H1 (cell line): ENCODE measurements at regions not wholly inside any gene's neighbourhood (a gene's known extent, or its start where the extent isn't known, plus 50 kb on each side); places are given as distances from the start of the nearest gene placed in this dataset.

ENCODE experiments used
- CTCF ChIA-PET: fragments of 300-600 bp; sonication (Branson Sonifier 250); formaldehyde crosslinking; loops from one replicate; lab custom pipeline; 2021; ENCODE audit not compliant: partially characterized antibody; lab: Charles Lee
- POLR2A ChIA-PET: fragments of 300-600 bp; sonication (Branson Sonifier 250); formaldehyde crosslinking; loops from one replicate; lab custom pipeline; 2021; ENCODE audit warnings: inconsistent platforms; ENCODE audit not compliant: partially characterized antibody; lab: Charles Lee
- DNase-seq, 2 experiments: peaks; one replicate each; pipeline versions ENCODE4 v3.0.0 to v3.0.0-alpha.2; 2010 to 2022; ENCODE audit warnings: low spot score in 2 of 2, low read depth in 1 of 2, mixed read lengths in 1 of 2
- FAIRE-seq: peaks from 2 replicates; lab custom pipeline; 2011; peaks lifted over from hg19 to GRCh38; lab: Jason Lieb, UNC
- H2AFZ ChIP-seq: 2 replicates; pipeline ENCODE4 v1.8.1; 2012; ENCODE audit warnings: low read length, inconsistent platforms
- H2AK5ac ChIP-seq: 2 replicates; pipeline ENCODE4 v1.6.1; 2013; ENCODE audit warnings: low read depth, low read length
- H2BK120ac ChIP-seq: replicated peaks from 2 replicates; pipeline ENCODE3; 2013; ENCODE audit warnings: low read depth, low read length, inconsistent platforms
- H2BK12ac ChIP-seq: 2 replicates; pipeline ENCODE4 v1.6.1; 2013; ENCODE audit warnings: low read depth, low read length
- H2BK15ac ChIP-seq: 2 replicates; pipeline ENCODE4 v1.6.1; 2013; ENCODE audit warnings: low read length
- H2BK20ac ChIP-seq: 2 replicates; pipeline ENCODE4 v1.6.1; 2013; ENCODE audit warnings: low read length
- H2BK5ac ChIP-seq: 2 replicates; pipeline ENCODE4 v1.6.1; 2013; ENCODE audit warnings: low read depth, low read length
- H3K14ac ChIP-seq: 2 replicates; pipeline ENCODE4 v1.6.1; 2013; ENCODE audit warnings: inconsistent platforms; ENCODE audit not compliant: insufficient read length
- H3K18ac ChIP-seq: 2 replicates; pipeline ENCODE4 v1.6.1; 2013; ENCODE audit warnings: low read length; ENCODE audit errors: extremely low read depth
- H3K23ac ChIP-seq: 2 replicates; pipeline ENCODE4 v1.6.1; 2013; ENCODE audit warnings: inconsistent platforms; ENCODE audit not compliant: insufficient read length
- H3K23me2 ChIP-seq: 2 replicates; pipeline ENCODE4 v1.6.1; 2013; ENCODE audit warnings: low read depth, low read length
- H3K27ac ChIP-seq: 2 replicates; pipeline ENCODE4 v1.6.1; 2011; ENCODE audit warnings: low read depth, low read length, inconsistent platforms
- H3K27me3 ChIP-seq, 4 experiments: replicated peaks in 1 of 4; 1 replicate in 1 of 4; 2 replicates in 3 of 4; pipeline versions ENCODE4 v1.6.1 to v1.8.1; 2011 to 2013; ENCODE audit warnings: low read length in 3 of 4, mild to moderate bottlenecking in 3 of 4, inconsistent platforms in 2 of 4, mixed read lengths in 2 of 4, moderate library complexity in 1 of 4; ENCODE audit not compliant: control insufficient read depth in 3 of 4, insufficient read depth in 3 of 4; ENCODE audit errors: extremely low read depth in 1 of 4
- H3K36me3 ChIP-seq, 4 experiments: 2 replicates each; pipeline versions ENCODE4 v1.6.1 to v1.8.1; 2011 to 2013; ENCODE audit warnings: mild to moderate bottlenecking in 4 of 4, low read length in 3 of 4, moderate library complexity in 2 of 4, control low read depth in 1 of 4, inconsistent platforms in 1 of 4; ENCODE audit not compliant: insufficient read depth in 4 of 4, control insufficient read depth in 2 of 4
- H3K4ac ChIP-seq: replicated peaks from 2 replicates; pipeline ENCODE3; 2013; ENCODE audit warnings: low read length, low read depth, mixed read lengths, inconsistent platforms; ENCODE audit not compliant: insufficient read length
- H3K4me1 ChIP-seq, 4 experiments: replicated peaks in 1 of 4; 1 replicate in 1 of 4; 2 replicates in 3 of 4; pipeline versions ENCODE4 v1.6.1 to v1.8.1; 2011 to 2013; ENCODE audit warnings: low read length in 3 of 4, inconsistent platforms in 2 of 4, mixed read lengths in 1 of 4; ENCODE audit not compliant: insufficient read depth in 4 of 4, control insufficient read depth in 3 of 4
- H3K4me2 ChIP-seq, 2 experiments: 2 replicates each; pipeline versions ENCODE4 v1.6.1 to v1.8.1; 2011 to 2013; ENCODE audit warnings: low read depth in 2 of 2, low read length in 2 of 2, control low read depth in 1 of 2, inconsistent platforms in 1 of 2, mild to moderate bottlenecking in 1 of 2; ENCODE audit not compliant: insufficient read depth in 1 of 2
- H3K4me3 ChIP-seq, 4 experiments: fragments of 200-600, 300-600 bp in 1 of 4; sonication (generic), shearing (Covaris generic), sonication (Bioruptor Twin) in 1 of 4; 2 replicates each; pipeline versions ENCODE4 v1.5.1 to v1.8.1; 2011 to 2016; ENCODE audit warnings: low read length in 4 of 4, low read depth in 3 of 4, control low read depth in 2 of 4, inconsistent platforms in 2 of 4, mild to moderate bottlenecking in 2 of 4, mixed read lengths in 1 of 4, moderate library complexity in 1 of 4; ENCODE audit not compliant: insufficient read depth in 2 of 4; ENCODE audit errors: extremely low read depth in 1 of 4
- H3K56ac ChIP-seq: replicated peaks from 2 replicates; pipeline ENCODE3; 2013; ENCODE audit warnings: low read depth, mild to moderate bottlenecking, mixed read lengths, low read length, inconsistent platforms; ENCODE audit not compliant: insufficient read length
- H3K79me1 ChIP-seq: 2 replicates; pipeline ENCODE4 v1.6.1; 2013; ENCODE audit warnings: low read depth, low read length, control low read depth
- H3K79me2 ChIP-seq, 2 experiments: 2 replicates each; pipeline versions ENCODE4 v1.6.1 to v1.8.1; 2012 to 2013; ENCODE audit warnings: low read length in 2 of 2, mild to moderate bottlenecking in 2 of 2, inconsistent platforms in 1 of 2; ENCODE audit not compliant: insufficient read depth in 2 of 2, control insufficient read depth in 1 of 2
- H3K9ac ChIP-seq, 4 experiments: replicated peaks in 1 of 4; 1 replicate in 1 of 4; 2 replicates in 3 of 4; pipeline versions ENCODE4 v1.6.1 to v1.8.1; 2011 to 2013; ENCODE audit warnings: low read depth in 3 of 4, low read length in 3 of 4, control low read depth in 2 of 4, mild to moderate bottlenecking in 2 of 4, moderate library complexity in 2 of 4, inconsistent platforms in 1 of 4; ENCODE audit errors: extremely low read depth in 1 of 4
- H3K9me3 ChIP-seq, 2 experiments: 2 replicates each; pipeline versions ENCODE4 v1.6.1 to v1.8.1; 2012 to 2013; ENCODE audit warnings: mild to moderate bottlenecking in 2 of 2, moderate library complexity in 2 of 2, control low read depth in 1 of 2, inconsistent platforms in 1 of 2, low read depth in 1 of 2, low read length in 1 of 2, mixed read lengths in 1 of 2; ENCODE audit not compliant: insufficient read depth in 2 of 2
- H4K20me1 ChIP-seq, 2 experiments: replicated peaks in 1 of 2; 2 replicates each; pipeline versions ENCODE3 to v1.8.1; 2011 to 2013; ENCODE audit warnings: inconsistent platforms in 2 of 2, low read length in 2 of 2, mild to moderate bottlenecking in 1 of 2; ENCODE audit not compliant: insufficient read depth in 2 of 2, control insufficient read depth in 1 of 2
- H4K5ac ChIP-seq: 2 replicates; pipeline ENCODE4 v1.6.1; 2013; ENCODE audit warnings: low read length, low read depth, mixed read lengths, inconsistent platforms; ENCODE audit not compliant: insufficient read length
- H4K8ac ChIP-seq: 2 replicates; pipeline ENCODE4 v1.8.0; 2013; ENCODE audit warnings: mild to moderate bottlenecking, moderate library complexity, low read length, inconsistent platforms; ENCODE audit not compliant: insufficient read depth; ENCODE audit errors: extremely low read depth
- H4K91ac ChIP-seq: replicated peaks from 2 replicates; pipeline ENCODE3; 2013; ENCODE audit warnings: low read length, mixed read lengths, inconsistent platforms; ENCODE audit not compliant: insufficient read length
- RBBP5 ChIP-seq: IDR thresholded peaks from 2 replicates; pipeline ENCODE4 v1.7.1; 2012; ENCODE audit warnings: low read depth, mild to moderate bottlenecking, inconsistent platforms, low read length, moderate library complexity, borderline replicate concordance
- TAF1 ChIP-seq: IDR thresholded peaks from 2 replicates; pipeline ENCODE4 v1.6.1; 2011; ENCODE audit warnings: mild to moderate bottlenecking, low read depth, low read length
- WGBS, 2 experiments: shearing (Covaris generic) in 1 of 2; methylation state at CpG; one replicate each; pipeline versions ENCODE4 v1.1.6 to v1.1.7; 2013 to 2015; ENCODE audit warnings: low lambda C conversion rate in 2 of 2, mixed read lengths in 2 of 2, inconsistent platforms in 1 of 2, low coverage in 1 of 2, missing lambda C conversion rate in 1 of 2; ENCODE audit not compliant: insufficient replicate concordance in 2 of 2, insufficient coverage in 1 of 2, insufficient read length in 1 of 2; ENCODE audit errors: extremely low coverage in 1 of 2, missing lambda C conversion rate in 1 of 2; 5-methylcytosine and 5-hydroxymethylcytosine counted together

GRCh38 chr16:54627616-54628015 is 303.0 kb upstream of the IRX5 start:
- POLR2A ChIA-PET = no interaction called here
- Histone ChIP-seq H2BK20ac (no peak overlapping the region), H3K4me3 (no peak overlapping the region), H3K27ac (no peak overlapping the region), H2AK5ac (no peak overlapping the region), H3K4me2 (no peak overlapping the region), H2BK5ac (no peak overlapping the region), H3K56ac (no peak overlapping the region), H2BK120ac (no peak overlapping the region), H3K27me3 (peaks cover 0 to 4% (median 0%) of the 10 kb centered on the region in 4 experiments; a peak in 3 of 7 replicates), H3K18ac (no peak overlapping the region), H3K4me1 (no peaks in the 10 kb centered on the region), H2BK12ac (no peak overlapping the region), H4K91ac (no peak overlapping the region), H4K5ac (no peak overlapping the region), H3K9me3 (no peaks in the 10 kb centered on the region), H3K23ac (no peak overlapping the region), H3K23me2 (no peaks in the 10 kb centered on the region), H4K20me1 (no peaks in the 10 kb centered on the region), H3K36me3 (no peaks in the 10 kb centered on the region), H2AFZ (no peak overlapping the region), H3K79me2 (no peaks in the 10 kb centered on the region), H3K79me1 (no peaks in the 10 kb centered on the region), H2BK15ac (no peak overlapping the region), H3K14ac (no peak overlapping the region), H4K8ac (no peak overlapping the region; the same call in 1 of the 2 replicates), H3K4ac (no peak overlapping the region), H3K9ac (no peak overlapping the region)
- TF ChIP-seq RBBP5 = no peak
- no peak for TF ChIP-seq TAF1
- 88% methylated on average over 4 of the region's 4 CpGs; no CpG with 5 or more reads in 1 of the 2 experiments for WGBS, 2 experiments
- FAIRE-seq = no peak
- no peak for DNase-seq
- CTCF ChIA-PET = no interaction called here
